Endothelial cell of umbilical vein (primary cell): ENCODE measurements at regions not wholly inside any gene's neighbourhood (a gene's known extent, or its start where the extent isn't known, plus 50 kb on each side); places are given as distances from the start of the nearest gene placed in this dataset.

Experiments used
- BruUV-seq: library from RNA; stranded (reverse); fragments of 400-500 nt; replicated peaks from 2 replicates; lab custom pipeline; 2021; lab: Mats Ljungman, UMichigan
- CTCF ChIA-PET: fragments of 300-600, 350-600 bp; sonication (Branson Sonifier 250); formaldehyde crosslinking; loops from one replicate; lab custom pipeline; 2021; ENCODE audit warnings: antibody characterized with exemption, inconsistent platforms; lab: Charles Lee
- POLR2A ChIA-PET: fragments of 300-600, 350-600 bp; sonication (Branson Sonifier 250); formaldehyde crosslinking; loops from one replicate; lab custom pipeline; 2021; ENCODE audit warnings: antibody characterized with exemption, inconsistent platforms; lab: Charles Lee
- DNase-seq: peaks from one replicate; pipeline ENCODE4 v3.0.0-alpha.2; 2011; ENCODE audit warnings: low read depth, low spot score
- FAIRE-seq: peaks from 2 replicates; lab custom pipeline; 2011; peaks lifted over from hg19 to GRCh38; lab: Jason Lieb, UNC
- H2AFZ ChIP-seq: 2 replicates; pipeline ENCODE4 v1.6.0; 2012; ENCODE audit warnings: low read depth, low read length, control low read depth, inconsistent platforms
- H3K27ac ChIP-seq: 2 replicates; pipeline ENCODE4 v1.5.1; 2011; ENCODE audit warnings: low read depth, mild to moderate bottlenecking, control low read depth, low read length, moderate library complexity; ENCODE audit not compliant: insufficient read depth
- H3K27me3 ChIP-seq, 2 experiments: 2 replicates each; pipeline versions ENCODE4 v1.6.0 to v1.6.1; 2011; ENCODE audit warnings: low read length in 2 of 2, mixed read lengths in 1 of 2; ENCODE audit not compliant: control insufficient read depth in 2 of 2, insufficient read depth in 2 of 2
- H3K36me3 ChIP-seq, 2 experiments: 2 replicates in 1 of 2; 3 replicates in 1 of 2; pipeline ENCODE4 v1.5.1; 2011; ENCODE audit warnings: low read length in 2 of 2, mild to moderate bottlenecking in 1 of 2, moderate library complexity in 1 of 2; ENCODE audit not compliant: control insufficient read depth in 2 of 2, insufficient read depth in 2 of 2; ENCODE audit errors: extremely low read depth in 1 of 2
- H3K4me1 ChIP-seq: 3 replicates; pipeline ENCODE4 v1.5.1; 2011; ENCODE audit warnings: mild to moderate bottlenecking, low read length; ENCODE audit not compliant: control insufficient read depth, insufficient read depth; ENCODE audit errors: extremely low read depth
- H3K4me2 ChIP-seq: 2 replicates; pipeline ENCODE4 v1.6.1; 2011; ENCODE audit warnings: low read length, control low read depth, mixed read lengths; ENCODE audit not compliant: insufficient read depth
- H3K4me3 ChIP-seq, 3 experiments: fragments of 200-600 bp in 1 of 3; sonication (generic), shearing (Covaris generic) in 1 of 3; replicated peaks in 1 of 3; 2 replicates each; pipeline ENCODE4 v1.5.1; 2011 to 2016; ENCODE audit warnings: control low read depth in 3 of 3, low read length in 3 of 3, mild to moderate bottlenecking in 2 of 3, inconsistent platforms in 1 of 3, low read depth in 1 of 3, moderate library complexity in 1 of 3; ENCODE audit not compliant: insufficient read depth in 1 of 3
- H3K79me2 ChIP-seq: 2 replicates; pipeline ENCODE4 v1.6.0; 2012; ENCODE audit warnings: low read length, inconsistent platforms; ENCODE audit not compliant: control insufficient read depth, insufficient read depth
- H3K9ac ChIP-seq: replicated peaks from 2 replicates; pipeline ENCODE3; 2011; ENCODE audit warnings: low read length, control low read depth; ENCODE audit not compliant: insufficient read depth; ENCODE audit errors: extremely low read depth
- H3K9me1 ChIP-seq: replicated peaks from 3 replicates; pipeline ENCODE4 v1.6.0; 2011; ENCODE audit warnings: mild to moderate bottlenecking, low read length; ENCODE audit not compliant: control insufficient read depth, insufficient read depth; ENCODE audit errors: extremely low read depth
- H3K9me3 ChIP-seq: replicated peaks from 2 replicates; pipeline ENCODE4 v1.5.1; 2012; ENCODE audit warnings: low read length, inconsistent platforms; ENCODE audit not compliant: control insufficient read depth, insufficient read depth
- H4K20me1 ChIP-seq: replicated peaks from 2 replicates; pipeline ENCODE3; 2011; ENCODE audit warnings: mild to moderate bottlenecking, low read length; ENCODE audit not compliant: control insufficient read depth, insufficient read depth; ENCODE audit errors: extremely low read depth
- CTCF ChIP-seq, 2 donors: IDR thresholded peaks; 1 replicate in 1 of 2; 2 replicates in 1 of 2; pipeline ENCODE4 v1.5.1; 2011; ENCODE audit warnings: low read length in 2 of 2, mild to moderate bottlenecking in 2 of 2, moderate library complexity in 2 of 2, control low read depth in 1 of 2, inconsistent platforms in 1 of 2, low read depth in 1 of 2; ENCODE audit not compliant: insufficient read depth in 1 of 2; ENCODE audit errors: extremely low read depth in 1 of 2
- EZH2 ChIP-seq: IDR thresholded peaks from 2 replicates; pipeline ENCODE4 v1.6.1; 2012; ENCODE audit warnings: borderline replicate concordance, low read depth, mild to moderate bottlenecking, moderate library complexity, low read length, inconsistent platforms; ENCODE audit not compliant: severe bottlenecking
- FOS ChIP-seq: IDR thresholded peaks from 2 replicates; pipeline ENCODE4 v1.6.1; 2011; ENCODE audit warnings: mild to moderate bottlenecking, low read length, moderate library complexity, borderline replicate concordance; ENCODE audit not compliant: insufficient read depth
- GATA2 ChIP-seq: IDR thresholded peaks from 2 replicates; pipeline ENCODE4 v1.7.0; 2011; ENCODE audit warnings: low read depth, mild to moderate bottlenecking, moderate library complexity, mixed read lengths, low read length; ENCODE audit not compliant: insufficient read length, insufficient read depth
- JUN ChIP-seq: IDR thresholded peaks from 2 replicates; pipeline ENCODE4 v1.6.1; 2011; ENCODE audit warnings: borderline replicate concordance, low read depth; ENCODE audit not compliant: insufficient read length, insufficient read depth
- MAX ChIP-seq: IDR thresholded peaks from 2 replicates; pipeline ENCODE4 v1.6.1; 2011; ENCODE audit not compliant: insufficient read depth, insufficient read length
- MYC ChIP-seq: IDR thresholded peaks from one replicate; pipeline ENCODE4 v1.6.1; 2011; ENCODE audit warnings: mild to moderate bottlenecking, low read depth, low read length
- POLR2A ChIP-seq: IDR thresholded peaks from 2 replicates; pipeline ENCODE4 v1.6.1; 2012; ENCODE audit warnings: low read depth, mild to moderate bottlenecking, control low read depth, low read length
- POLR2AphosphoS5 ChIP-seq: IDR thresholded peaks from 2 replicates; pipeline ENCODE4 v1.6.1; 2012; ENCODE audit warnings: low read depth, mild to moderate bottlenecking, control low read depth, low read length, moderate library complexity; ENCODE audit not compliant: insufficient read depth
- dilution Hi-C: fragments of 300-500 bp; cut with MboI; formaldehyde crosslinking; loops from one replicate; pipeline ENCODE4 v1.15.0; 2019; ENCODE audit warnings: low sequenced_read_pairs; ENCODE audit not compliant: extremely low pct_ligation_motif_present
- intact Hi-C: fragments of 100-400 bp; cut with micrococcal nuclease; formaldehyde crosslinking; loops from one replicate; pipeline ENCODE4 v1.10.0; 2022

- no TSS peak for BruUV-seq
- TF ChIP-seq CTCF (IDR thresholded peaks at IDR 0.05; ENCODE audit: extremely low read depth in 1 of 2, insufficient read depth in 1 of 2, low read depth in 1 of 2, low read length in 2 of 2) = no peak
- TF ChIP-seq EZH2 = no peak
- no peak for TF ChIP-seq GATA2
- no peak for TF ChIP-seq MYC
- TF ChIP-seq MAX = no peak
- TF ChIP-seq POLR2AphosphoS5 = no peak
- TF ChIP-seq FOS = no peak
- no peak for TF ChIP-seq JUN
- no peak for TF ChIP-seq POLR2A
- no peaks in the 10 kb centered on the region for H3K79me2 ChIP-seq
- H3K4me3 ChIP-seq = no peak overlapping the region
- H3K36me3 ChIP-seq = no peaks in the 10 kb centered on the region
- H3K27ac ChIP-seq = no peak overlapping the region
- H3K9me3 ChIP-seq = no peaks in the 10 kb centered on the region
- H3K27me3 ChIP-seq = no peaks in the 10 kb centered on the region
- dilution Hi-C loops (no loop called here), intact Hi-C loops (no loop called here)
- ChIA-PET POLR2A (no interaction called here), CTCF (interaction anchor here (2.2 kb wide), 1 partner anchor 128 kb away, joined by 7 read pairs; no protein-coding TSS in a partner anchor)
- H3K9ac ChIP-seq = no peak overlapping the region
- DNase-seq (no peak), FAIRE-seq (no peak)
- H3K9me1 ChIP-seq = no peaks in the 10 kb centered on the region
- H2AFZ ChIP-seq = no peak overlapping the region
- H3K4me2 ChIP-seq = no peak overlapping the region
- peaks cover 8% of the 10 kb centered on the region for H3K4me1 ChIP-seq
- no peaks in the 10 kb centered on the region for H4K20me1 ChIP-seq
Measured at GRCh38 chr20:47982574-47983360, 197.5 kb upstream of the SULF2 start.
